Kidney epithelial cell (primary cell): ENCODE measurements at regions not wholly inside any gene's neighbourhood (a gene's known extent, or its start where the extent isn't known, plus 50 kb on each side); places are given as distances from the start of the nearest gene placed in this dataset.

Experiments used
- DNase-seq: peaks from one replicate; pipeline ENCODE4 v3.0.0-alpha.2; 2010; ENCODE audit warnings: low read depth
- H3K27me3 ChIP-seq: 2 replicates; pipeline ENCODE4 v1.6.0; 2011; ENCODE audit warnings: low read length; ENCODE audit not compliant: control insufficient read depth, insufficient read depth
- H3K36me3 ChIP-seq: 2 replicates; pipeline ENCODE4 v1.5.1; 2011; ENCODE audit warnings: low read length; ENCODE audit not compliant: control insufficient read depth, insufficient read depth
- H3K4me3 ChIP-seq: 2 replicates; pipeline ENCODE4 v1.5.1; 2011; ENCODE audit warnings: low read depth, mild to moderate bottlenecking, control low read depth, low read length
- CTCF ChIP-seq: IDR thresholded peaks from 2 replicates; pipeline ENCODE4 v1.5.1; 2011; ENCODE audit warnings: mild to moderate bottlenecking, moderate library complexity, low read length, control low read depth, inconsistent platforms; ENCODE audit not compliant: insufficient read depth, poor library complexity, severe bottlenecking

GRCh38 chr1:163927493-163927892 lies 605.7 kb downstream of the NUF2 start:
- Histone ChIP-seq H3K36me3 (no peaks in the 10 kb centered on the region), H3K4me3 (no peak overlapping the region), H3K27me3 (no peaks in the 10 kb centered on the region)
- TF ChIP-seq CTCF, result no peak
- no peak for DNase-seq

GRCh38 chr1:163928069-163928468 lies 606.3 kb downstream of the NUF2 start:
- H3K27me3 ChIP-seq, result no peaks in the 10 kb centered on the region
- H3K4me3 ChIP-seq, result no peak overlapping the region
- no peak for TF ChIP-seq CTCF
- DNase-seq, result no peak
- H3K36me3 ChIP-seq, result no peaks in the 10 kb centered on the region

- no peaks in the 10 kb centered on the region for H3K36me3 ChIP-seq
- no peaks in the 10 kb centered on the region for H3K27me3 ChIP-seq
- no peak for TF ChIP-seq CTCF
- no peak overlapping the region for H3K4me3 ChIP-seq
- no peak for DNase-seq
Measured at GRCh38 chr1:163928651-163929050, 606.9 kb downstream of the NUF2 start.

- no peak for TF ChIP-seq CTCF
- no peak for DNase-seq
- no peak overlapping the region for H3K4me3 ChIP-seq
- H3K27me3 ChIP-seq, result no peaks in the 10 kb centered on the region
- no peaks in the 10 kb centered on the region for H3K36me3 ChIP-seq
Measured at GRCh38 chr1:163932901-163933300, 611.1 kb downstream of the NUF2 start.

- TF ChIP-seq CTCF, result no peak
- no peaks in the 10 kb centered on the region for H3K36me3 ChIP-seq
- DNase-seq, result no peak
- no peak overlapping the region for H3K4me3 ChIP-seq
- no peaks in the 10 kb centered on the region for H3K27me3 ChIP-seq
Measured at GRCh38 chr1:163933437-163933836, 611.7 kb downstream of the NUF2 start.

DNA sequence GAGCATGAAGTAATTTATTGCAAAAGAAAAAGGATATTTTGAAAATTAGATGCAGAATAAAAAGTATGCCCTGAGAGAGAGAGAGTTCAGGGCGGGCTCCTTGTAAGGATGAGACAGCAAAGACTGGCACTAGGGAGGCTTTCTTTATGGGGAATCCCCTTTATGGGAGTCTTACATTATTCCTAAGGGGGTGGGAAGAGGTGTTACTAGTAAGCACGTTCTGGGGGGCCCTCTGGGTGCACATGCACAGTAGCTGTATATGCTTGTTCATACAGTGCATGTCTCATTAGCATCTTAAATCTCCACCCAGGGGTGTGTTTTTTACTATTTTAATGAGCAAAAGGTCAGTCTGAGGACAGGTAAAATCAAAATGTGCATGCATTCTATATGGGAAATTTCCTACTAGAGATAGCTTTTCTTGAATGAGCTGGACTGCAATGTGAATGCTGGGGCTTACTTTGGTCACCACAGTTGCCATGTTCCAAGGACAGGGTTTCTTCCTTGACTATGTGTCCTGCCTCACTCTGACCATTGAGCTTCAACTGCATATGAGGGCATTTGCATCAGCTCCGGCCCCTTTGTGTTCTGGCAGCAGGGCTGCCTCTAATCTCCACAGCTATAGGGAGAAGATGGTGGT lies 614.1 kb downstream of the NUF2 start:
- no peak overlapping the region for H3K4me3 ChIP-seq
- no peak for TF ChIP-seq CTCF
- no peaks in the 10 kb centered on the region for H3K36me3 ChIP-seq
- H3K27me3 ChIP-seq, result no peaks in the 10 kb centered on the region
- no peak for DNase-seq
